Activated CD8-positive, alpha-beta memory T cell treated with anti-CD3 and anti-CD28 coated beads, Interleukin-2, amount 50 U/mL, for 24 hours (primary cell): ENCODE measurements at regions not wholly inside any gene's neighbourhood (a gene's known extent, or its start where the extent isn't known, plus 50 kb on each side); places are given as distances from the start of the nearest gene placed in this dataset.

Experiments used
- DNase-seq: peaks from one replicate; pipeline ENCODE4 v3.0.0-alpha.2; 2020; ENCODE audit errors: extremely low read depth

GRCh38 chrX:40149286-40150175, 51.8 kb upstream of the BCOR start:
- no peak for DNase-seq

DNA sequence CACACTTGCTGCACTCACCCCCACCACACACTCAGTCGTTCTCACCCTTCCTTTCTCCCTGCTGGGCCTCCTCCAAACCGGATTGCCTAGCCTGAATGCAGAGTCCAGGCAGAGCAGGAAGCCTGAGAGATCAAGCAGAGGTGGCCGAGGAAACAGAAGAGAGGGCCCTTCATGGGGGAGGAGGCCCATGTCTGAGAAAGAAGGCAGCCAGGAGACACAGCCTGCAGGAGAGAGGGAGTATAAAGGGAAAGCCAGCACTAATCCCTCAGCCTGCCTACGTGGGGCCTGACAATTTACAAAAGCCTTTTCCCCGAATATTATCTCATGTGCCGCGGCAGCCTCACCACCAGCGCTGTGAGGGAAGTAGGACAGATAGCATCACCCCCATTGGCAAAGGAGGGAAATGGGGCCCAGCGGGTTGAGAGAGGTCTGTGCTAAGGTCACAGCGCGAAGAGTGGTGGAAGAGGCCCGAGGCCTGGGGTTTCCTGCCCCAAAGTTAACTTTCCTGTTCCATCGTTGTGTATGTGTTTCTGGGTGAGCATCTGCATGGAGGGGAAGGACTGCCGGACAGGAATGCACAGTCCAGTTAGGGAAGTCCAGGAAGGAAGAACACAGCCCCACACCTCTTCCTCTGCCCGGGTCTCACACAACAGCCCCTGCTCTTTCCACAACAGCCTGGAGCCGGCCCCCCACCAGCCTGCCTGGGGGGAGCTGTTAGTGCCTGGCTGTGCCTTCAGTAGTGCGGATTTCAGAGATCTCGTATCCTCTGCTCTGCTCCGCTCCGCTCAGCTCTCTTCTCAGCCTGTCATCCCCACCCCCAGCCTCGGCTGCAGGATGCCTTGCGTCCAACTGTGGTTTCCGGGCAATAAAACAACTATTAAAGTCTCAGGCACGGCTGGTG, 50.9 kb upstream of the BCOR start:
- no peak for DNase-seq

DNA sequence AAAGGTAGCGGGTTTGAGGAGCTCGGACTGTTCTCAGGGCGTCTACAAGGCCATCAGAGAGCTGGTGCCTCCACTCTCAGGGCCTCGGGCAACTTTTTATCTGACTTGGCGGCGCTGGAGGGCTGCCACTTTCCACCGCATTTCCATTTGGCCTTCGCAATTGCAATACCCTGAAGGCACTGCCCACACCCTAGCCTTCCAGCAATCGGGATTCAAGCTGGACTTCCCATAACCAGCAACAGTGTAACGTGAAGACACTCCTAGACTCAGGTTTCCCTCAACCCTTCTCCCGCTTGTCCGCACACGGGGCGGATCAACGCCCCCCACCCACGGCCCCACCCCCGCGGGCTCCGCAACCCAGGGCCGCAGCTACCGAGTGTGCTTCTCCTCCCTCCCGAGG, 50.2 kb upstream of the BCOR start:
- no peak for DNase-seq
